GM10266 (cell line): ENCODE measurements at regions not wholly inside any gene's neighbourhood (a gene's known extent, or its start where the extent isn't known, plus 50 kb on each side); places are given as distances from the start of the nearest gene placed in this dataset.

Experiments
- DNase-seq: peaks from one replicate; pipeline ENCODE4 v3.0.0; 2012; ENCODE audit errors: extremely low spot score
- CTCF ChIP-seq: IDR thresholded peaks from 2 replicates; pipeline ENCODE4 v1.5.1; 2012; ENCODE audit warnings: mild to moderate bottlenecking, low read depth; ENCODE audit not compliant: control insufficient read depth, insufficient read depth; ENCODE audit errors: missing control alignments

GRCh38 chr16:66265048-66265415 lies 101.5 kb upstream of the CDH5 start:
- DNase-seq, result no peak

GRCh38 chr16:66264311-66265047 lies 102.0 kb upstream of the CDH5 start:
- no peak for TF ChIP-seq CTCF
- no peak for DNase-seq

More at GRCh38 chr16:66265048-66265415, 101.5 kb upstream of the CDH5 start:
- no peak for TF ChIP-seq CTCF

GRCh38 chr16:66263973-66264310 lies 102.5 kb upstream of the CDH5 start:
- no peak for DNase-seq
- TF ChIP-seq CTCF, result no peak

GRCh38 chr16:66263168-66263972 lies 103.1 kb upstream of the CDH5 start:
- no peak for DNase-seq
- TF ChIP-seq CTCF, result no peak

GRCh38 chr16:66262253-66263167 lies 104.0 kb upstream of the CDH5 start:
- DNase-seq, result no peak
- TF ChIP-seq CTCF, result no peak

GRCh38 chr16:66261826-66262225 lies 104.7 kb upstream of the CDH5 start:
- TF ChIP-seq CTCF, result no peak
- no peak for DNase-seq
